Activated CD4-positive, alpha-beta T cell treated with anti-CD3 and anti-CD28 coated beads, Interleukin-2, amount 50 U/mL, for 16 hours (primary cell): ENCODE measurements at regions not wholly inside any gene's neighbourhood (a gene's known extent, or its start where the extent isn't known, plus 50 kb on each side); places are given as distances from the start of the nearest gene placed in this dataset.
A peak's percentile ranks its signal among the peaks of the same experiment; 100 is the strongest.
"Not testable (repeated sequence)": the region's sequence is repeated elsewhere in the genome, so short reads cannot be mapped to it uniquely, and the experiment has no call there.

Experiments used
- DNase-seq: peaks from one replicate; pipeline ENCODE4 v3.0.0-alpha.2; 2020

DNA sequence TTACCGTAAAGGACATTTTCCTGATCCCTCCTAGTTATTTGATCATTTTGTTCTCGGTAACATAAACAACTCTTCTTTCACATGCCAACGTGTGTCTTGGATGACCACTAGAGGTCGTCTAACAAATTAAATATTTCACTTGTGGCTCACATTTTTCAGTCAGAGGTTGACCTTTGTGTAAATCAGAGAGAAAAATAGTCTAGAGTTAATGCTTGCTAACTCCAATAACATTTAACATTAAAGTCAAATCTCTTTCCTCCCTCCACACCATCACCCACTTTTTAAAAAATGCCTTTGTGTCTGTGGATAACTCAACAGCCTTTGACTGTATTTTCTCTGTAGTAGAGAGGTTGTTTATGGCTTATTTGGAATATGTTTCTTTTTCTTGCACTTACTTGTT is 220.5 kb upstream of the B3GALT2 start:
- DNase-seq: peak; percentile 51

DNA sequence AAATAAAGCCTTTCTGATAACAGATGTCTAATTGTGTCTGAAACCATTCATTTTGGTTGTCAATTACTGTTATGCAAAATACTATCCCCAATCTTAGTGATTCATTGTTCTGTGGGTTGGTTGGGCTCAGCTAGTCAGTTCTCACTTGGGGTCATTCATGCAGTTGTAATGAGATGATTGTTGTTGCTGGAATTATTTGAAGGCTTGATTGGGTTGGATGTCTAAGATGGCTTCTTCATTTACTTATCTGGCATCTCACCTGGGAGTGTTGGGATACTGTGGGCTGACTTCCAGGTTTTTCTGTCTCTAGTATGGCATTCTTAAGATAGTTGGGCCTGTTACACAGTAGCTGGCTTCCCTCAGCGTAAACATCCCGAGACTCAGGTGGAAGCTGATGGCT is 217.8 kb upstream of the B3GALT2 start:
- DNase-seq: no peak

DNA sequence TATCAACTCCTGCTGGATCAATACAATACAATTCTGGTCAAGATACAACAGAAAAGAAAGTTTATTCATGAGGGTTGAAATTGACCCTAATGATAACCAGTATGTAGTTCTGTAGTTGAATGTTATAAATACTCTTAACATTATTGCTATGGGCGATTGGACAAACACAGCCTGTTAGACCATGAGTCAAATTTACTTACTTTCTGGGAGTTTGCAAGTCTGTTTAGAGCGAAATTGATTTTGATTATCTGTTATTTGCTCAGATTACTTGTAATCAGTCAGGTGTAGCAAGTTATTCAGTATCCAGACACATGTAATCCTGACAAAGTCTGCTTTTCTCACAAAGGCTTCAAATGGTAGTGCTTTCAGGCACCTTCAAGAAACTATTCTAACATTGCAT is 216.6 kb upstream of the B3GALT2 start:
- DNase-seq: no peak

DNA sequence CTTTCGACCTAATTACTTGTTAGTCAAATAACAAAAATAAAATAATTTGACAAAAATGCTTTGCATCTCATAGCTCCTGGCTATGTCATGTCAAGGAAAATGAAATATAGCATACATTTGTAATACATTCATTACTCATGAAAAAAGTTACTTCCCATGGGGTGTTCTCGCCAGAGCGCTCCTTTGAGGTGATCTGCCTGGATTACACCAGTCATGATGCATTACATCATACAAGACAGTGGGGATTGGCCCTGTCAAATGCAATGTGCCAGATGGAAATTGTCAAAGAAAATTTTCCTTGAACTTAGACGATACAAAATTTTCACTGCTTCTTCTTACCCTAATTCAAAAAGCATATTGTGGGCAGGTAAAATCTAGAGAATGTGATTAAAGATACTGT is 215.6 kb upstream of the B3GALT2 start:
- no peak for DNase-seq

DNA sequence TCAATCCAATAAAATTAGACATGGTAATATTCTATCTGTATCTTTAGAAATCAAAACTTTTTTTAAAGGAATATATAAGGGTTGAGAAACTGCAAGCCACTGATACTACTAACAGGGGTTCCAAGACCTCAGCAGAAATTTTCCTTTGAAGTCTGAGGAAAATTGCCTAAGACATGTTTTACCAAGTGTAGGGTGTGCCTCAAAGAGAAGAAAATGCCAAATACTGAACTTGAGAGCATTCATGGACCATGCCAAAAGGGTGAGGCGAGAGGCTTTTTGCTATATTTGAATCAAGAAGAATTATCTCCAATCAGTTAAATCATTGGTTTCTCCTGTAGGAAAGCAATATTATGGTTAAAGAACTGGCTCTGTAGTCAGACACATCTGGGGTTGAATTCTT is 207.9 kb upstream of the B3GALT2 start:
- no peak for DNase-seq

DNA sequence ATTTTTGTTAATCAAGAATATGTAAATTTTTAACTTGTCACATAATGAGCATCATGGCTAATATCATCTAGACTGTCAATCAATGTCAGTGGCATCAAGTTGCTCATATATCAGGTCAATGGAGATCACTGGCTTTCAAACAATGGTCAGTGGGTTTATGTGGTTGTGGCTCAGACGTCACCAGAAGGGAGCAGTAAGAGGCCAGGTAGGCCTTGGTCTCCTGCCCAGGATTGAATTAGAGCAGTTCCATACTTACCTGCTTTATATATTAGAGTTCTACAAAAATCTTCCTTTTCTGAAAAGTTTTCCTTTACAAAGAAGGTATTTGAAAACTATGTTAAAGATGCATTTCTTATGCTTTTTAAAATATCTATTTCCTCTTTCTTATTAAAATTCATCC is 206.3 kb upstream of the B3GALT2 start:
- no peak for DNase-seq

DNA sequence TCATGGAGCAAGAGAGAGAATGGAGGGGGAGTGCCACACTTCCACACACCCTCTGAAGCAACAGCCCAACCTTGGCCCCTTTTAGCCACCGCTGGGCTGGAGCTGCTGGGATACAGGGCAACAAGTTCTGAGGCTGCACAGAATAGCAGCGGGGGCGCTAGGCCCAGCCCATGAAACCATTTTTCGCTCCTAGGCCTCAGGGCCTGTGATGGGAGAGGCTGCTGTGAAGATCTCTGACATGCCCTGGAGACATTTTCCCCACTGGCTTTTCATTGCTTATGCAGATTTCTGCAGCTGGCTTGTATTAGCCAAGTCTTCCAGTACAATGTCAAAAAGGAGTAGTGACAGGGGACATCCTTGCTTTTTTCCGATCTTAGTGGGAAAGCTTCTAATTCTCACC is 202.3 kb upstream of the B3GALT2 start:
- no peak for DNase-seq

DNA sequence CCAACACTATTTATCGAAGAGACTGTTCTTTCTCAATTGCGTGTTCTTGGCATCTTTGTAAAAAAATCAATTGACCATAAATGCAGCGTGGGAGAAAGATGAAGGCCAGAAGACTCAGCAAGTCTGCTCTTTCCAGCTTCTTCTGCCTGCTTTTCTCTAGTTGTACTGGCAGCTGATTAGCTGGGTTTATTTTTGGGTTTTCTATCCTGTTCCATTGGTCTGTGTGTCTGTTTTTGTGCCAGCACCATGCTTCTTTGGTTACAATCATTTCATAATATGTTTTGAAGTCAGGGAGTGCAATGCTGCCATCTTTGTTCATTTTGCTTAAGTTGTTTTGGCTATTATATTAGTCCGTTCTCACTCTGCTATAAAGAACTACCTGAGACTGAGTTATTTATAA is 201.8 kb upstream of the B3GALT2 start:
- no peak for DNase-seq

DNA sequence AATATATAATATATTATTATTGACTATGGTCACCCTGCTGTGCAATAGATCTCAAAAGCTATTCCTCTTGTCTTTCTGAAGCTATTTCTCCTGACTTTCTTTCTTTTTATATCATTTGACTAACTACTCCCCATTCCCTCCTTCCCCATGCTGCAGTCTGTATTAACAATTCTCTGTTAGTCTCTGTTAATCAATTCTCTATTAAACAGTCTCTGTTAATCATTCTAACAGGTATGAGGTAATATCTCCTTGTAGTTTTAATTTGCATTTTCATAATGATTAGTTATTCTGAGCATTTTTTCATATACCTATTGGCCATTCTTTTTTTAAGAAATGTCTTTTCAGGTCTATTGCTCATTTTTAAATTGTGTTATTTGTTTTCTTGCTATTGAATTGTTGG is 201.0 kb upstream of the B3GALT2 start:
- no peak for DNase-seq

DNA sequence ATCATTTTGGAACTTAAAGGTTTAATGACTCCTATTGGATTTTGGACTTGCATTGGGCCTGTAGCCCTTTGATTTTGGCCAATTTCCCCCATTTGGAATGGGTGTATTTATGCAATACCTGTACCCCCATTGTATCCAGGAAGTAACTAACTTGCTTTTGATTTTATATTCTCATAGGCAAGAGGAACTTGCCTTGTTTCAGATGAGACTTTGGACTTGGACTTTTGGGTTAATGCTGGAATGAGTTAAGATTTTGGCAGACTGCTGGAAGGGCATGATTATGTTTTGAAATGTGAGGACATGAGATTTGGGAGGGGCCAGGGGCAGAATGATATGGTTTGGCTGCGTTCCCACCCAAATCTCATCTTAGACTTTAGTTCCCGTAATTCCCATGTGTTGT is 192.0 kb upstream of the B3GALT2 start:
- DNase-seq: not testable (repeated sequence)

DNA sequence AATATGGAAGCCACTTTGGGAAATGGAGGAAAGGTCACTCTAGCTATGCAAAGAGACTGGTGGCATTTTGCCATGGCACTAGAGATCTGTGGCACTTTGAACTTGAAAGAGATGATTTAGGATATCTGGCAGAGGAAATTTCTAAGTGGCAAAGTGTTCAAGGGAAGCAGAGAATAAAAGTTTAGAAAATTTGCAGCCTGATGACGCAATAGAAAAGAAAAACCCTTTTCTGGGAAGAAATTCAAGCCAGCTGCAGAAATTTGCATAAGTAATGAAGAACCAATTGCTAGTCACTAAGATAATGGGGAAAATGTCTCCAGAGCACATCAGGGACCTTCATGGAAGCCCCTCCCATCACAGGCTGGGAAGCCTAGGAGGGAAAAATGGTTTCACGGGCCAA is 191.1 kb upstream of the B3GALT2 start:
- DNase-seq: no peak

DNA sequence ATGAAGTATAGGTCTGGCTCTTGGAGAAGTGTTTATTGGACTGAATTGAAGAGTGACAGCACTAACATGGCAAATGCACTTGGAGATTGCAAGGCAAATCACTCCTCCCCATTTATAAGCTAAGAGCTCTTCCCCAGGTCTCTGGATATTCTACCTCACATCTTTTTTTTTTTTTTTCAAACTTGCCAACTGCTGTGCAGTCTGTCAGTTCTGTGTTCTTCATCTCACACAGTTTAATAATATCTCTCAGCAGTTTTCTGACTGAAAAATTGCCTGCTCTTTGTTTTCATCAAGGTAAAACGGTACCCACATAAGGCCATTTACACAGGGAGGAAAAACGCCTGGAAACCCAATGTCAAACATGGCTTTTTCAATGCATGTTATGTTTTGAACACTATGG is 186.1 kb upstream of the B3GALT2 start:
- DNase-seq: no peak

DNA sequence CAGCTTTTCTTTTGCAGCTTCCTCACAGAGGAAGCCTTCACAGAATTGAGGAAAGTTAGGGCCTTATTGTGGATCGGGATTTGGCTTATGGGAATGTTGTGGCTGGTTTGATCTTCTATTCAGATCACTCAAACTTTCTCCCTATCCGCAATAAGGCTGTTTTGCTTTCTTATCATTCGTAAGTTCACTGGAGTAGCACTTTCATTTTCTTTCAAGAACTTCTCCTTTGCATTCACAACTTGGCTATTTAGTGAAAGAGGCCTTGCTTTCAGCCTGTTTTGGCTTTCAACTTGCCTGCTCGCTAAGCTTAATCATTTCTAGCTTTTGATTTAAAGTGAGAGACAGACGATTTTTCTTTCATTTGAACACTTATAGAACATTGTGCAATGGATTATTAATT is 181.9 kb upstream of the B3GALT2 start:
- DNase-seq: no peak

DNA sequence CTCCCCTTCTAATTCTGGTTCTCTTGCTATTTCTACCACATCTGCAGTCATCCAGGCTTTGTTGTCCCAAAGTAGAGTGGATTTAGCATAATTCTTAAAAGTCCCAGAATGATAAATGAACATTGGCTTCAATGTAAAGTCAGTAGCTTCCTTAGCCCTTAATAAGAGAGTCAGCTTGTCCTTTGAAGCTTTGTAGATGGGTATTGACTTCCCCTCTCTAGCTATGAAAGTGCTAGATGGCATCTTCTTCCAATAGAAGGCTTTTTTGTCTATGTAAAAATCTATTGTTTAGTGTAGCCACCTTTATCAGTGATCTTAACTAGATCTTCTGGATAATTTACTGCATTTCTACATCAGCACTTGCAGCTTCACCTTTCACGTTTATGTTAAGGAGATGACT is 181.4 kb upstream of the B3GALT2 start:
- no peak for DNase-seq

DNA sequence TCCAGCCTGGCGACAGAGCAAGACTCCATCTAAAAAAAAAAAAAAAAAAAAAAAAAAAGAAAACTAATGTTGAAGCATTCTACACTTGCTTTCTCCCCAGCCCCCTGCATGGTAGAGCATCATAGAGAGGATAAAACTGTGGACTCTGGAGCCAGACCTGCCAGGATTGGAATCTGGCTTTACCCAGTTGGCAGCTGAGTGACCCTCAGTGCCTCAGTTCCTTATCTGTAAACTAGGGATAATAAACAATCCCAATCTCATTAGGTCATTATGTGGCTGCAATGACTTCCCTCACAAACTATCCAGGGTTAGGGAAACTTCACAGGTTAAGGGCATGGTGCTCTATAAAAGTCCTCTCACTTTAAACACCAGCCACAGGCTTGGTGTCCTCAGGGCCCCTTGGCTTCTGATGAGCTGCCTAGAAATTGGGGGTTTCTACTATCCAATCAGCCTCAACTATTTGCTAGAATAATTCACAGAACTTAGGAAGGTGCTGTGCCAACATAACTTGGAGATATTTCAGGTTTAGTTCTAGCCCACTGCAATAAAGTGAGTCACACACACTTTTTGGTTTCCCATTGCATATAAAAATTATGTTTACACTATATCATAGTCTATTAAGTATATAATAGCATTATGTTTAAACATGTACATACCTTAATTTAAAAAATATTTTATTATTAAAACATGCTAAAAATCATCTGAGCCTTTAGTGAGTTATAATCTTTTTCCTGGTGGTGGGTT is 180.5 kb upstream of the B3GALT2 start:
- no peak for DNase-seq

DNA sequence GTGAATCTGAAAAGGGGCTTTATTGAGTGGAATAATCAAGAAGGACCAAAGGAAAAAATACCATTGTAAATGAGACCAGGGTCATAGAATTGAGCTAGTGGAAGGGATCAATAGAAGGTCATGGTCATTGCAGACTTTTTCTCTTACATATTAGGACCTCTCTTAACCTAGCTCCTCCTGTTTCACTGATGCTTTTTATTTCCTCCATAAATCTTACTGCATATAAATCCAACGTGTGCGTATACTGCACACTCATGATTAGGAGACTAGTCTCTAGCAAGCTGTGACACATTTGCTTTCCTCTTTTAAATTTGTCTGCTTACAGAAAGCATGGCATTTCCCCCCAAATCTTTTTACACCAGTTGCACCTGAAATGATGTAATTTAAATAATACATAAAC is 179.6 kb upstream of the B3GALT2 start:
- no peak for DNase-seq

DNA sequence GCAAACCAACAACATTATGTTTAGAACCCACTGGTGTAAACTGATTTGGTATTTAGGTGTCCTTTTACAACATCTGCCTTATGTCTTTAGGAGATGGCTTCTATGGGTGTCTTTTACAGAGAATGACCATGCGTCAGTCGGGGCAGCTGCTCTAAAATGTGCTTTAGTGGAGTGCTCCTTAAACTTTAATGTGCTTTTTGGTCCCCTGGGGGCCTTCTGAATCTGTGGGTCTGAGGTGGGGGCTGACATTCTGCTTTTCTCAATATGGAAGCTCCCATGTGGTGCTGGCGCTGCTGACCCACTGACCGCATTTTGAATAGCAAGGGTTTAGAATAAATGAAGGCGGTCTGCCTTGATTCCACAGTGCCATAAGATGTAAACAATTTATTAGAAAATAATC is 173.2 kb upstream of the B3GALT2 start:
- no peak for DNase-seq

DNA sequence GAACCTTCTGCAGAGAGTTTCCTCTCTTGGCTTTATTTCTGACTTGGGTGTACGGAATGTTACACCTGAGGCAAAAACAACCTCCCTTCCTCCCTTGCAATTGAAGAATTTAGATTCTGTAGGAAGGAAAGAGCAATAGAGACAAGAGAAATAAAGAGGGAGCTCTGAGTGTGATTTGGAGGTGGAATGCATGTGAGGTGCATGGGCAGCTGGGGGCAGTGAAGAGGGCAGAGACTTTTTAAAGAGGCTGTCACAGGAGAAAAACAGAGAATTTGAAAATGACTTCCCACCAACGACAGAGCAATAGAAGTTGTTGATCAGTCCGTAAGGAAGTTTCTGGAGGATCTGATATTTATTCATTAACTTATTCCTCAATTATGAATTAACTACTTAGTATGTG is 172.0 kb upstream of the B3GALT2 start:
- no peak for DNase-seq

DNA sequence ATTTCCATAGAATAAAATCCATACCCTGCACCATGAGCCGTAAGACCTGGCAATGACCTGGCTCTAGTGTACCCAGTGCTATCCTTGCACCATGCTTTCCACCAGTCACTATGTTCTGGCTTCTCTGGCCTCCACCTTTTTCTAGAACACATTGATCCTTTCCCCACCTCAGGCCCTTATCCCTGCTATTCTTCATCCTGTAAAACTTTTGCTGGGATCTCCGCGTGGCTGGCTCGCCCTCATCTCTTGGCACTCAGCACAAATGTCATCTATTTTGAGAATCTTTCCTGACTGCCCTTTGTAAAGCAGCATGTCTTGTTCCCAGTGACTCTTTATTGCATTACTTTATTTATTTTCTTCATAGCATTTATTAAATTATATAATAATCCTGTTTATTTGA is 169.8 kb upstream of the B3GALT2 start:
- no peak for DNase-seq

DNA sequence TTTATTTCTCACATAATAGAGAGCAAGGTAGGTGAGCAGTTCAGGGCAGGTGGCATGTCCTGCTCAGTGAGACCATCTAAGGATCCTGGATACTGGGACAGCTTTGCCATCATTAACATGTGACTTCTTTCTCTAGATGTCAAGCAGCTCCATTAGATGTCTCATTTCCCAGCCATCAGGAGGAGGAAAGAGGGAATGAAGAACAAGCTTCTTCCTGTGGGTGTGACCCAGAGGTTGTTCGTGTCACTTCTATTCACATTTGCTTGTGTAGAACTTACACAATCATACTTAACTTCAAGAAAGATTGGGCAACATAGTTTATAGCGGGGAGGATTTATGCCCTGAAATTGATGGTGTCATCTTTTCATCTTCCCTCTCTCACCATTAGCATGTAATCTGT is 169.2 kb upstream of the B3GALT2 start:
- no peak for DNase-seq

DNA sequence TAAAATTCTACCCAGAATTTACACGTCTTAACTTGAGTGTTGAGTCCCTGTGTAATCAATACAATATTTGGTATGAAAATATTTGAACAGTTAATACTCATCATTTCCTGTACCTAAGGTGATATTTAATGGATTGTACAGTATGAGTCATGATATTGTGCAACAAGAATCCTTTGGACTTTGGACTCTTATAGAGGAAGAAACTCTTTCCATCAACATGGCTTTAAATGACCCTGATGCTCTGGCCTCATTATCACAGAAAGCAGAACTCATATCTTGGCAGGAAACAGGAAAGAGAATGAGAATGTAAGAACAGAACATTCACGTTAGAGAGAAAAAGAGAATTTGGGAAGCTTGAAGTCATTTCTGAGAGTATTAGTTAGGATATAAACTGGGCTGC is 168.8 kb upstream of the B3GALT2 start:
- no peak for DNase-seq

DNA sequence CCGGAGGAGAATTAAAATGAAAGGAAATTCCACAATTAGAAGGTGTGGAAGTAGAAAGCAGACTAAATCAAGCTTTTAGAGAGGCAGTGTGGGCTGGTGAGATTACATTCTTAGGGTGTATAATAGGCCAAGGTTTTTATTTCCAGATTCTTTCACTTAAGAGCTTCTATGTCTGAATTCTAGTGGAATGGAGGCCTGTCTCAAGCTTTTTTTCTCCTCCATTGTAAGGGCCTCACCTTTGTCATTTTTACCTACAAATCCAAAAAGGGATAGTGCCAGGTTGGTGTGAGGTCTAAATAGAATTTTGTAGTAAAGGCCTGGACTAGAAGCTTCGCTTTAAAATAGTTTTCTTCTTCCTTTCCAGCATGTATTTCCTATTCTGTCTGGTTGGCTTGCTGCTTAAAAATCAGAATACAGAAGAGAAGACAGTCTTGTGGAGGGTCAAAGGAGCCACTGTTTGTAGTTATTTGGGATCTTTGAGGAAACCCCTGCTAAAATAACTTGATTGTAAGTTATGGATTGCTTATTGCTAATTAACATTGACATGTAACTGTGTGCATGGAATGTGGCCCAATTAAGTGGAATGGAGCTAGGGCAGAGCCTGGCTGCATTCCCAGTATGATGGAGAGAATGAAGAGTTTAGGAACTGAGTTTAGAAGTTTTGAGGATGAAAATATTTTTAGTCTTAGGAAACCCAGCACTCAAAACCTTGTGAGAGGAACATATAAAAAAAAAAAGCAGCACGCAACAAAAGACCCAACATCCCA is 162.5 kb upstream of the B3GALT2 start:
- DNase-seq: no peak

DNA sequence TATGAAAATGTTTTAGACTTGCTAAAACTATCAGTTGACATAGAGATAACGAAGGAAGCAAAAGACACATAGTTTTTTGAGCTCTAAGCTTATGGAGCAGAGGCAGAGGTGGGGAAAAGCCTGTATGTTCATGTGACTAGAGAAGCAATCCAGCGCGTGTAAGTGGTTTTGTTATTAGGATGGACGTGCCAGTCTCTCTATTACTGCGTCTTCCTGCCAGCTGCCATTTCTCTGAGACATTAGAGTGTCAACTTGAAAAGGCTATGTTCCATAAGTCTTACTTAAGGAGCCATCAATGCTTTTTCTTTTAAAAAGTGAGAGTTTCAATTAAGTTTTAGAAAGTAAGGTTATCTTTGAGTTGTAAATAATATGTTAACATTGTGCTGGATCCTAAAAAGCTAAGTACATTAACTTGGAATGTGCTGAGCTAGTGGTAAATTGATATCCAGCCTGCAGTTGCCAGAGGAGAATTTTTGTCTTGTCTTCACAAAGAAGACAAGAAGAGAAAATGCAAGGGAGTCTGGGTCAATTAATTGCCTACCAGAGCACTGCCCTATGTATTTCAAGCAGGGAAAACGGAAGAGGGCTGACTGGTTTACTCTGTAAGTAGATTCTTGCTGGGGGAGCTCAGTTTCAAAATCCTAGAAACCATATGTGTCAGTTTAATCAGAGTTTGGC is 161.8 kb upstream of the B3GALT2 start:
- DNase-seq: no peak

DNA sequence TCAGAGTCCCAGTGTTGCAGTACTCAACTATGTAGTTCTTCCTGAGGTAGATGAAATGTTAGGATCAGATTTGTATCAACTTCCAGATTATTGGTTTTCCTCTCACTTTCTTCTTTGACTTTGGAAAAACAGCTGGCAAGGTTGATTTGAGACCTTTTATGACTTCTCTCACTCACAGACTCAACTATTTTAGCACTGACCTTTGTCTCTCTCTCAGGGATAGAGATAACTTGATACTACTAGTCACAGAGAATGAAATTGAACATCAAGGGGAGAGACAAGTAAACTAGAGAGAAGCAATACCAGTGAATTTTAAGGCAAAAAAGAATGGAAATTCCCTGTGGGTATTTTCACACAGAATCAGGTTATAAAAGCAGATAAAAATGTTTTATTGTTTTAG is 159.7 kb upstream of the B3GALT2 start:
- DNase-seq: no peak
